Tibial artery (tissue), 4 donors: ENCODE measurements at regions not wholly inside any gene's neighbourhood (a gene's known extent, or its start where the extent isn't known, plus 50 kb on each side); places are given as distances from the start of the nearest gene placed in this dataset.

Source experiments
- DNase-seq, 2 donors: peaks; one replicate each; pipeline ENCODE4 v3.0.0-alpha.2; 2019
- H3K27ac ChIP-seq, 2 donors: fragments of 200-600 bp; sonication (generic) in 1 of 2; 1 replicate in 1 of 2; 2 replicates in 1 of 2; pipeline ENCODE4 v1.5.1; 2018 to 2019; ENCODE audit warnings: mild to moderate bottlenecking in 1 of 2
- H3K27me3 ChIP-seq, 2 donors: fragments of 200-600 bp; sonication (generic) in 1 of 2; one replicate each; pipeline versions ENCODE4 v1.5.1 to v1.6.0; 2016 to 2019
- H3K36me3 ChIP-seq, 3 donors: fragments of 200-600 bp; sonication (generic) in 2 of 3; one replicate each; pipeline ENCODE4 v1.5.1; 2016 to 2019; ENCODE audit warnings: mild to moderate bottlenecking in 2 of 3
- H3K4me1 ChIP-seq, 4 donors: fragments of 200-600 bp; sonication (generic) in 2 of 4; 1 replicate in 3 of 4; 2 replicates in 1 of 4; pipeline ENCODE4 v1.5.1; 2016 to 2019
- H3K4me3 ChIP-seq, 2 donors: fragments of 200-600 bp; sonication (generic) in 1 of 2; 1 replicate in 1 of 2; 2 replicates in 1 of 2; pipeline ENCODE4 v1.5.1; 2018 to 2019; ENCODE audit warnings: mild to moderate bottlenecking in 2 of 2
- H3K9me3 ChIP-seq, 3 donors: fragments of 200-600 bp; sonication (generic) in 1 of 3; one replicate each; pipeline ENCODE4 v1.5.1; 2016 to 2019
- CTCF ChIP-seq, 2 experiments: fragments of 200-600 bp in 1 of 2; fragments of 450-650 bp in 1 of 2; IDR thresholded peaks; one replicate each; pipeline ENCODE4 v1.5.1; 2017 to 2019; ENCODE audit warnings: antibody characterized with exemption in 2 of 2, mild to moderate bottlenecking in 1 of 2, moderate library complexity in 1 of 2
- intact Hi-C: fragments of 100-400 bp; cut with DNase I; formaldehyde crosslinking; loops from one replicate; pipeline ENCODE4 v1.15.0; 2023; ENCODE audit warnings: low total_unique reads

DNA sequence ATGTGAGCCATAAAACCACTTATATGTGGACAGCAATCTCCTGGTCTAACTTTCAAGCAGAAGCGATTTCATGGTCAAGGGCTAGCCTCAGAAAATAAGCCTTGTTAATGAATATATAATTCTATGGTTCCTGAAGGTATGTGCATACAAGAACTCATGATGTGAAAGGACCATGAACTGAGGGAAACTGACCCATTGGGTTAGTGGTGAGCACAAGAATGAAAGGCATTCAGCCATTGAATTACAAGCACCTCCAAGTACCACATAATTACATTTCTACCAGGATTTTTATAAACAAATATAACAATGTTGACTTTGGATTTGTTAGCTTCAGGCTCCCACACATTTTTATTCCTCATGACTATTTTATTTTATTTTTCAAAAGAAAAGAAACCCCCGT, 459.0 kb downstream of the TLE4 start:
- DNase-seq: no peak
- TF ChIP-seq CTCF (IDR thresholded peaks at IDR 0.05): no peak

DNA sequence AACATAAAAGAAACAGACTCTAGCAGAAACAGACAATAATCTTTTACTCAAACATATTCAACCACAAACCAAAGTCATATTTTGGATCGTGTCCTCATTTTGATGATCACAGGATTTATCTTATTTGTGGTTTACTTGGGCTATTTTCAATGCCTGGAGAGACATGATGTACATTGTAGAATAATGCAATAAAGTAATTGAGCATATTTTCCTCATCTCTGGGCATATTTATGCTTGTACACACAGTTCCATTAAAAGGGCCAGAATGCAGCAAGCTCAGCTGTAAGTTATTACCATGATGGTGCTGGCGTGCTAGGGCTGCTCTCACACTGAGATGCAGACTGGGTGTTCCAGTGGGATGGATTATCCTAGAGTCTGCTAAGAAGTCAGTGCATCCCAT, 456.7 kb downstream of the TLE4 start:
- no peaks in the 10 kb centered on the region for H3K36me3 ChIP-seq
- intact Hi-C loops: no loop called here
- DNase-seq: no peak

More for the DNA sequence above, 459.0 kb downstream of the TLE4 start:
- Histone ChIP-seq H3K4me1 (peaks cover 0 to 28% (median 0%) of the 10 kb centered on the region in 4 donors), H3K27ac (no peak overlapping the region), H3K27me3 (no peaks in the 10 kb centered on the region), H3K9me3 (peaks cover 0 to 4% (median 0%) of the 10 kb centered on the region in 3 donors), H3K36me3 (no peaks in the 10 kb centered on the region), H3K4me3 (no peak overlapping the region)
- intact Hi-C loops: no loop called here

GRCh38 chr9:80025796-80026520, 454.2 kb downstream of the TLE4 start:
- TF ChIP-seq CTCF (IDR thresholded peaks at IDR 0.05): no peak
- intact Hi-C loops: no loop called here
- no peaks in the 10 kb centered on the region for H3K27me3 ChIP-seq
- H3K9me3 ChIP-seq: no peaks in the 10 kb centered on the region
- DNase-seq: no peak
- no peaks in the 10 kb centered on the region for H3K36me3 ChIP-seq
- no peak overlapping the region for H3K4me3 ChIP-seq
- H3K4me1 ChIP-seq: peaks cover 0 to 25% (median 0%) of the 10 kb centered on the region in 4 donors
- no peak overlapping the region for H3K27ac ChIP-seq

More for the DNA sequence above, 456.7 kb downstream of the TLE4 start:
- Histone ChIP-seq H3K4me1 (peaks cover 0 to 28% (median 0%) of the 10 kb centered on the region in 4 donors), H3K27me3 (no peaks in the 10 kb centered on the region), H3K4me3 (no peak overlapping the region), H3K9me3 (peaks cover 0 to 4% (median 0%) of the 10 kb centered on the region in 3 donors), H3K27ac (no peak overlapping the region)
- TF ChIP-seq CTCF (IDR thresholded peaks at IDR 0.05): no peak

- H3K27ac ChIP-seq: no peak overlapping the region
- H3K4me3 ChIP-seq: no peak overlapping the region
- no peaks in the 10 kb centered on the region for H3K36me3 ChIP-seq
- no peak for DNase-seq
- intact Hi-C loops: no loop called here
- no peak for TF ChIP-seq CTCF (IDR thresholded peaks at IDR 0.05)
- no peaks in the 10 kb centered on the region for H3K27me3 ChIP-seq
- H3K4me1 ChIP-seq: peaks cover 0 to 17% (median 0%) of the 10 kb centered on the region in 4 donors
- no peaks in the 10 kb centered on the region for H3K9me3 ChIP-seq
Observed at GRCh38 chr9:80025131-80025530, 453.4 kb downstream of the TLE4 start.

DNA sequence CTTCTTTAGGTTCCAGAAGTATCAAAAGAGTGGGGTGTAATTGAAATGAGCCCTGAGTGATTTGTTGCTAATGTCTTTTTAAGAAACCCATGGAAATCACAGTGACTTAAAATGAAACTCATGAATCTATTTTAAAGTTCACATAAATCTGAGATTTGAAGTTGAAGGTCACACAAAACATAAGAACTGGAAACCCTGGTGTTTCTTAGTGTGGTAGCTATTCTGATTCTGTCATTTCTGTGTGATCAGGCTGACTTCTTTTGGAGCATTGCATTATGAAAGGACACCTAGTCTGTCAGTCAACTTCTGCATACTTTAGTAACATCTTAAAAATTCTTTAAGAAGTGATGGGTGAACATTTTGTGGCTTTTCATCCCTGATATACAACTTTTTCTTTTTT, 448.8 kb downstream of the TLE4 start:
- intact Hi-C loops: no loop called here
- no peak for TF ChIP-seq CTCF (IDR thresholded peaks at IDR 0.05)
- no peaks in the 10 kb centered on the region for H3K27me3 ChIP-seq
- H3K27ac ChIP-seq: no peak overlapping the region
- H3K9me3 ChIP-seq: no peaks in the 10 kb centered on the region
- H3K36me3 ChIP-seq: no peaks in the 10 kb centered on the region
- no peak for DNase-seq
- H3K4me1 ChIP-seq: no peaks in the 10 kb centered on the region
- no peak overlapping the region for H3K4me3 ChIP-seq
